ENCODE measurements at regions not wholly inside any gene's neighbourhood (a gene's known extent, or its start where the extent isn't known, plus 50 kb on each side); places are given as distances from the start of the nearest gene placed in this dataset.

GRCh38 chr2:94960266-94960665, 65.2 kb upstream of the MAL start:
- TF ChIP-seq, protein P1, sequence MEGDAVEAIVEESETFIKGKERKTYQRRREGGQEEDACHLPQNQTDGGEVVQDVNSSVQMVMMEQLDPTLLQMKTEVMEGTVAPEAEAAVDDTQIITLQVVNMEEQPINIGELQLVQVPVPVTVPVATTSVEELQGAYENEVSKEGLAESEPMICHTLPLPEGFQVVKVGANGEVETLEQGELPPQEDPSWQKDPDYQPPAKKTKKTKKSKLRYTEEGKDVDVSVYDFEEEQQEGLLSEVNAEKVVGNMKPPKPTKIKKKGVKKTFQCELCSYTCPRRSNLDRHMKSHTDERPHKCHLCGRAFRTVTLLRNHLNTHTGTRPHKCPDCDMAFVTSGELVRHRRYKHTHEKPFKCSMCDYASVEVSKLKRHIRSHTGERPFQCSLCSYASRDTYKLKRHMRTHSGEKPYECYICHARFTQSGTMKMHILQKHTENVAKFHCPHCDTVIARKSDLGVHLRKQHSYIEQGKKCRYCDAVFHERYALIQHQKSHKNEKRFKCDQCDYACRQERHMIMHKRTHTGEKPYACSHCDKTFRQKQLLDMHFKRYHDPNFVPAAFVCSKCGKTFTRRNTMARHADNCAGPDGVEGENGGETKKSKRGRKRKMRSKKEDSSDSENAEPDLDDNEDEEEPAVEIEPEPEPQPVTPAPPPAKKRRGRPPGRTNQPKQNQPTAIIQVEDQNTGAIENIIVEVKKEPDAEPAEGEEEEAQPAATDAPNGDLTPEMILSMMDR (IDR thresholded peaks at IDR 0.05 in 2 of 3, conservative IDR thresholded peaks at IDR 0.05 in 1 of 3; ENCODE audit: borderline replicate concordance in 1 of 3, insufficient read depth in 1 of 3, low read depth in 2 of 3, low read length in 2 of 3) = no peak
- TF ChIP-seq EZH2 (IDR thresholded peaks at IDR 0.05) = no peak
